Retinal pigment epithelial cell (primary cell): ENCODE measurements at regions not wholly inside any gene's neighbourhood (a gene's known extent, or its start where the extent isn't known, plus 50 kb on each side); places are given as distances from the start of the nearest gene placed in this dataset.

Experiments
- DNase-seq: peaks from one replicate; pipeline ENCODE4 v3.0.0-alpha.2; 2010; ENCODE audit warnings: low read depth
- H3K4me3 ChIP-seq: 2 replicates; pipeline ENCODE4 v1.5.1; 2011; ENCODE audit warnings: mild to moderate bottlenecking, low read length, control low read depth, moderate library complexity
- CTCF ChIP-seq: conservative IDR thresholded peaks from 2 replicates; pipeline ENCODE4 v1.5.1; 2011; ENCODE audit warnings: low read depth, low read length, control low read depth, inconsistent platforms

GRCh38 chr6:66865771-66866170, 1158.7 kb upstream of the EYS start:
- no peak for TF ChIP-seq CTCF
- H3K4me3 ChIP-seq = no peak overlapping the region
- no peak for DNase-seq

GRCh38 chr6:66861007-66861541, 1154.0 kb upstream of the EYS start:
- TF ChIP-seq CTCF = no peak
- no peak for DNase-seq
- no peak overlapping the region for H3K4me3 ChIP-seq

- DNase-seq = no peak
- no peak for TF ChIP-seq CTCF
Measured at GRCh38 chr6:66860328-66860727, 1153.3 kb upstream of the EYS start.

GRCh38 chr6:66858196-66858595, 1151.2 kb upstream of the EYS start:
- H3K4me3 ChIP-seq = no peak overlapping the region
- no peak for DNase-seq
- no peak for TF ChIP-seq CTCF

More at GRCh38 chr6:66860328-66860727, 1153.3 kb upstream of the EYS start:
- no peak overlapping the region for H3K4me3 ChIP-seq

GRCh38 chr6:66854014-66854413, 1147.0 kb upstream of the EYS start:
- DNase-seq = no peak
- no peak overlapping the region for H3K4me3 ChIP-seq
- no peak for TF ChIP-seq CTCF

- TF ChIP-seq CTCF = no peak
- H3K4me3 ChIP-seq = no peak overlapping the region
- DNase-seq = no peak
Measured at GRCh38 chr6:66851930-66852329, 1144.9 kb upstream of the EYS start.

GRCh38 chr6:66849843-66850242, 1142.8 kb upstream of the EYS start:
- H3K4me3 ChIP-seq = no peak overlapping the region
- no peak for TF ChIP-seq CTCF
- DNase-seq = no peak
